Effector memory CD4-positive, alpha-beta T cell (primary cell): ENCODE measurements at regions not wholly inside any gene's neighbourhood (a gene's known extent, or its start where the extent isn't known, plus 50 kb on each side); places are given as distances from the start of the nearest gene placed in this dataset.

ENCODE experiments used
- DNase-seq, 3 donors: peaks; one replicate each; pipeline ENCODE4 v3.0.0-alpha.2; 2020
- H3K27ac ChIP-seq: 2 replicates; pipeline ENCODE4 v1.7.0; 2013; ENCODE audit warnings: mild to moderate bottlenecking, low read length, moderate library complexity; ENCODE audit not compliant: insufficient read depth, poor library complexity, severe bottlenecking
- H3K27me3 ChIP-seq: replicated peaks from 2 replicates; pipeline ENCODE4 v1.7.0; 2013; ENCODE audit warnings: mild to moderate bottlenecking, low read length; ENCODE audit not compliant: insufficient read depth, control insufficient read depth, poor library complexity, severe bottlenecking
- H3K36me3 ChIP-seq: 2 replicates; pipeline ENCODE4 v1.7.0; 2013; ENCODE audit warnings: mild to moderate bottlenecking, low read length, moderate library complexity; ENCODE audit not compliant: control insufficient read depth, insufficient read depth
- H3K4me1 ChIP-seq: 2 replicates; pipeline ENCODE4 v1.7.0; 2013; ENCODE audit warnings: low read length, mild to moderate bottlenecking; ENCODE audit not compliant: control insufficient read depth, insufficient read depth, poor library complexity, severe bottlenecking
- H3K4me3 ChIP-seq: 2 replicates; pipeline ENCODE4 v1.7.0; 2013; ENCODE audit warnings: low read length, low read depth, mild to moderate bottlenecking; ENCODE audit not compliant: insufficient read depth, poor library complexity, severe bottlenecking
- H3K9me3 ChIP-seq: 2 replicates; pipeline ENCODE4 v1.7.0; 2013; ENCODE audit warnings: mild to moderate bottlenecking, low read length, moderate library complexity; ENCODE audit not compliant: control insufficient read depth

GRCh38 chr20:40805592-40805991, 116.6 kb upstream of the MAFB start:
- Histone ChIP-seq H3K4me3 (no peak overlapping the region), H3K27me3 (no peaks in the 10 kb centered on the region), H3K4me1 (no peaks in the 10 kb centered on the region), H3K9me3 (no peaks in the 10 kb centered on the region), H3K27ac (no peak overlapping the region), H3K36me3 (no peaks in the 10 kb centered on the region)
- DNase-seq, result no peak

GRCh38 chr20:40806929-40807820, 118.1 kb upstream of the MAFB start:
- Histone ChIP-seq H3K27ac (no peak overlapping the region), H3K4me3 (no peak overlapping the region), H3K27me3 (no peaks in the 10 kb centered on the region), H3K4me1 (no peaks in the 10 kb centered on the region), H3K36me3 (no peaks in the 10 kb centered on the region), H3K9me3 (no peaks in the 10 kb centered on the region)
- no peak for DNase-seq

- no peak for DNase-seq
- Histone ChIP-seq H3K27me3 (no peaks in the 10 kb centered on the region), H3K9me3 (no peaks in the 10 kb centered on the region)
Measured at GRCh38 chr20:40807821-40808170, 118.8 kb upstream of the MAFB start.

GRCh38 chr20:40808936-40809335, 119.9 kb upstream of the MAFB start:
- H3K27ac ChIP-seq, result no peak overlapping the region
- no peaks in the 10 kb centered on the region for H3K27me3 ChIP-seq
- no peaks in the 10 kb centered on the region for H3K4me1 ChIP-seq
- H3K4me3 ChIP-seq, result no peak overlapping the region
- DNase-seq, result no peak
- no peaks in the 10 kb centered on the region for H3K9me3 ChIP-seq
- H3K36me3 ChIP-seq, result no peaks in the 10 kb centered on the region

More at GRCh38 chr20:40807821-40808170, 118.8 kb upstream of the MAFB start:
- Histone ChIP-seq H3K27ac (no peak overlapping the region), H3K4me3 (no peak overlapping the region), H3K36me3 (no peaks in the 10 kb centered on the region), H3K4me1 (no peaks in the 10 kb centered on the region)

GRCh38 chr20:40809361-40809760, 120.3 kb upstream of the MAFB start:
- Histone ChIP-seq H3K9me3 (no peaks in the 10 kb centered on the region), H3K36me3 (no peaks in the 10 kb centered on the region), H3K4me3 (no peak overlapping the region), H3K4me1 (no peaks in the 10 kb centered on the region), H3K27me3 (no peaks in the 10 kb centered on the region), H3K27ac (no peak overlapping the region)
- DNase-seq, result no peak

GRCh38 chr20:40810332-40811000, 121.4 kb upstream of the MAFB start:
- Histone ChIP-seq H3K9me3 (no peaks in the 10 kb centered on the region), H3K27me3 (no peaks in the 10 kb centered on the region), H3K36me3 (no peaks in the 10 kb centered on the region), H3K27ac (no peak overlapping the region), H3K4me3 (no peak overlapping the region), H3K4me1 (no peaks in the 10 kb centered on the region)
- no peak for DNase-seq

- H3K4me3 ChIP-seq, result no peak overlapping the region
- no peaks in the 10 kb centered on the region for H3K27me3 ChIP-seq
- no peaks in the 10 kb centered on the region for H3K36me3 ChIP-seq
- no peaks in the 10 kb centered on the region for H3K4me1 ChIP-seq
- DNase-seq, result no peak
- H3K9me3 ChIP-seq, result no peaks in the 10 kb centered on the region
- H3K27ac ChIP-seq, result no peak overlapping the region
Measured at GRCh38 chr20:40811004-40811403, 122.0 kb upstream of the MAFB start.

GRCh38 chr20:40811660-40812414, 122.8 kb upstream of the MAFB start:
- H3K4me3 ChIP-seq, result no peak overlapping the region

GRCh38 chr20:40812415-40812925, 123.4 kb upstream of the MAFB start:
- Histone ChIP-seq H3K27ac (no peak overlapping the region), H3K27me3 (no peaks in the 10 kb centered on the region), H3K9me3 (no peaks in the 10 kb centered on the region), H3K36me3 (no peaks in the 10 kb centered on the region), H3K4me3 (no peak overlapping the region), H3K4me1 (no peaks in the 10 kb centered on the region)
- DNase-seq, result no peak

More at GRCh38 chr20:40811660-40812414, 122.8 kb upstream of the MAFB start:
- H3K27ac ChIP-seq, result no peak overlapping the region
- H3K36me3 ChIP-seq, result no peaks in the 10 kb centered on the region
- DNase-seq, result no peak
- no peaks in the 10 kb centered on the region for H3K9me3 ChIP-seq
- no peaks in the 10 kb centered on the region for H3K4me1 ChIP-seq
- no peaks in the 10 kb centered on the region for H3K27me3 ChIP-seq
